DOHH2 (cell line): ENCODE measurements at regions not wholly inside any gene's neighbourhood (a gene's known extent, or its start where the extent isn't known, plus 50 kb on each side); places are given as distances from the start of the nearest gene placed in this dataset.

ENCODE experiments used
- H3F3A ChIP-seq: fragments of 200-600 bp; sonication (generic), shearing (Covaris generic); 2 replicates; pipeline ENCODE4 v1.6.0; 2016; ENCODE audit warnings: antibody characterized with exemption, mild to moderate bottlenecking; ENCODE audit not compliant: control insufficient read depth, insufficient read depth
- H3K27ac ChIP-seq: fragments of 200-600 bp; sonication (generic); 2 replicates; pipeline ENCODE4 v1.5.1; 2014; ENCODE audit warnings: low read depth, mild to moderate bottlenecking, low read length, moderate library complexity
- H3K27me3 ChIP-seq: fragments of 200-600 bp; sonication (generic); 2 replicates; pipeline ENCODE4 v1.6.1; 2014; ENCODE audit warnings: mild to moderate bottlenecking, low read length, mixed read lengths; ENCODE audit not compliant: control insufficient read depth
- H3K36me3 ChIP-seq: fragments of 200-600 bp; sonication (generic); 2 replicates; pipeline ENCODE4 v1.6.1; 2014; ENCODE audit warnings: mild to moderate bottlenecking, low read length, moderate library complexity, mixed read lengths; ENCODE audit not compliant: control insufficient read depth
- H3K4me1 ChIP-seq: fragments of 200-600 bp; sonication (generic); 2 replicates; pipeline ENCODE4 v1.6.1; 2014; ENCODE audit warnings: mild to moderate bottlenecking, low read length, mixed read lengths; ENCODE audit not compliant: control insufficient read depth
- H3K4me2 ChIP-seq: fragments of 200-600 bp; sonication (generic); 2 replicates; pipeline ENCODE4 v1.6.0; 2014; ENCODE audit warnings: mild to moderate bottlenecking, low read length, moderate library complexity
- H3K4me3 ChIP-seq: fragments of 200-600 bp; sonication (generic); 2 replicates; pipeline ENCODE4 v1.5.1; 2014; ENCODE audit warnings: mild to moderate bottlenecking, low read length, mixed read lengths
- H3K79me2 ChIP-seq: fragments of 200-600 bp; sonication (generic); 2 replicates; pipeline ENCODE4 v1.6.1; 2014; ENCODE audit warnings: mild to moderate bottlenecking, low read length, mixed read lengths; ENCODE audit not compliant: control insufficient read depth
- H3K9me2 ChIP-seq: fragments of 200-600 bp; sonication (generic); replicated peaks from 2 replicates; pipeline ENCODE4 v1.6.1; 2014; ENCODE audit warnings: mild to moderate bottlenecking, low read length, mixed read lengths; ENCODE audit not compliant: control insufficient read depth
- H3K9me3 ChIP-seq: fragments of 200-600 bp; sonication (generic); 2 replicates; pipeline ENCODE4 v1.6.1; 2014; ENCODE audit warnings: antibody characterized with exemption, low read length, mixed read lengths; ENCODE audit not compliant: control insufficient read depth, insufficient read depth
- H4K20me1 ChIP-seq: fragments of 200-600 bp; sonication (generic); 2 replicates; pipeline ENCODE4 v1.6.0; 2014; ENCODE audit warnings: low read depth, mild to moderate bottlenecking, antibody characterized with exemption, low read length, moderate library complexity; ENCODE audit not compliant: control insufficient read depth, insufficient read depth
- CTCF ChIP-seq: fragments of 200-600 bp; sonication (generic); IDR thresholded peaks from one replicate; pipeline ENCODE4 v1.5.1; 2014; ENCODE audit warnings: antibody characterized with exemption, mild to moderate bottlenecking, low read depth, low read length; ENCODE audit not compliant: poor library complexity, severe bottlenecking
- EZH2phosphoT487 ChIP-seq: fragments of 200-600 bp; sonication (generic); IDR thresholded peaks from 2 replicates; pipeline ENCODE4 v1.6.1; 2017; ENCODE audit warnings: borderline replicate concordance, mild to moderate bottlenecking, antibody characterized with exemption, low read length, moderate library complexity, mixed read lengths

DNA sequence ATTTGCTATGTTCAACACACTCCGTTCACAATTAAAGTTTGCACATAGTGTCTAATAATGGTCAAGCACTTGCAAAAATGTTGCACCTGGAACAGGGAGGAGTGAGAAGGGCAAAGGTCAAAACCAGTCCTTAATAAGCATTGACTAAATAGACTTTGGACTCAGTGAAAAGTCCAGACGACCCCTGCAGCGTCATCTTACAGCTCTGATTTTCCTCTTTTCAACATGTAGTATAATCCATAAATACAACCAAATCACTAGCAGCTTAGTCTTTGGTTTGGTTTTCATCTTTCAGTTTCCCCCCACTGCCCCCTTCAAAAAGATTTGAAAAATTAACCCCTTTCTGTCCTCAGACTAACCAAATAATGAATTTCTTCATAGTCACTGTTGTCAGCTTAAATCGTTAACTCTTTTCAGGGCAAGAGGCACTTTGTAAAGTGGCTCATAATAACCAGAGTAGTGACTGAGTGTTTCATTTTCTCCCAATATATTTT is 290.3 kb downstream of the PTPRC start:
- H3K36me3 ChIP-seq, result peaks cover 81% of the 10 kb centered on the region
- H3K27ac ChIP-seq, result peak overlapping the region; percentile 65
- peak overlapping the region; percentile 81 for H3K4me3 ChIP-seq
- TF ChIP-seq EZH2phosphoT487 (no peak), CTCF (no peak)
- H3F3A ChIP-seq, result 0 out of 2 replicates have a peak, but pooled peaks cover 6% of the 10 kb centered on the region
- H3K27me3 ChIP-seq, result no peaks in the 10 kb centered on the region
- no peaks in the 10 kb centered on the region for H3K9me3 ChIP-seq
- H4K20me1 ChIP-seq, result peaks cover 9% of the 10 kb centered on the region; the same call in 1 of the 2 replicates
- peaks cover 100% of the 10 kb centered on the region for H3K79me2 ChIP-seq
- no peaks in the 10 kb centered on the region for H3K9me2 ChIP-seq
- H3K4me2 ChIP-seq, result peak overlapping the region; percentile 74
- peaks cover 66% of the 10 kb centered on the region for H3K4me1 ChIP-seq

DNA sequence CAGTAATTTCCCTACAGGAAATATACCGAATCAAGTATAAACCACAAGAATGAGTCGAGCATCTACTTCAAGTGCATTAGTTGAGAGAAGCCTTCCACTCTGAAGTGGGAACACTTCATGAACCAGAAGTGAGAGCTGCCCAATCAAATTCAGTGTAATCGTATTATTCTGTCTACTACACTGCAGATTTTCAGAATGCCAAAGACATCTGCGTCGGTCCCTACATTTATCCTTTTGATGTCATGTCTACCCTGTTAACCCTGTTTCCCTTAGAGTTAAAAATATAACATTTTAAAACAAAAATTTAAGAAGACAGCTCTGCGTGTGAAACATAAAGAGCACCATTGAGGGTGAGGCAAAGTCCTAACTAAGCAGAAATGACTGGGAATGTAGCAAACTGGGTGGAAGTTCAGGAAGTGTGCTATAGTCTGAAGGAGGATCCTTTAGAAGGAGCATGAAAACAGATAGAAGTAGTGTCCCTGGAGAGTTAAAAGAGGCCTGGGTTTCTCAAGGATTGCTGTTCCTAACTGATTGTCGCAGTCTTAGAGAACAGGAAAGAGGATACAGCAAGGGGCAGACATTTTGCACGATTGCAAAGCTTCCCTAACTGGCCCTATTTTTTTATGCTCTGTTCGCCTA is 291.2 kb downstream of the PTPRC start:
- peaks cover 100% of the 10 kb centered on the region for H3K79me2 ChIP-seq

GRCh38 chr1:198932351-198932991 is 293.6 kb downstream of the PTPRC start:
- peak overlapping the region; percentile 93 for H3K27ac ChIP-seq
- peaks cover 35% of the 10 kb centered on the region for H3F3A ChIP-seq
- peak overlapping the region; percentile 74 for H3K4me2 ChIP-seq
- 0 out of 2 replicates have a peak, but pooled peaks cover 4% of the 10 kb centered on the region for H4K20me1 ChIP-seq
- peaks cover 40% of the 10 kb centered on the region for H3K4me1 ChIP-seq
- peak overlapping the region; percentile 81 for H3K4me3 ChIP-seq
- no peaks in the 10 kb centered on the region for H3K27me3 ChIP-seq
- peaks cover 80% of the 10 kb centered on the region for H3K36me3 ChIP-seq
- no peaks in the 10 kb centered on the region for H3K9me3 ChIP-seq
- H3K79me2 ChIP-seq, result peaks cover 100% of the 10 kb centered on the region
- TF ChIP-seq EZH2phosphoT487, result no peak
- no peak for TF ChIP-seq CTCF
- no peaks in the 10 kb centered on the region for H3K9me2 ChIP-seq

More for the DNA sequence above, 291.2 kb downstream of the PTPRC start:
- Histone ChIP-seq H3K27ac (peak overlapping the region; percentile 65), H3K27me3 (no peaks in the 10 kb centered on the region), H3F3A (peaks cover 14% of the 10 kb centered on the region), H4K20me1 (peaks cover 9% of the 10 kb centered on the region; the same call in 1 of the 2 replicates), H3K4me1 (peaks cover 59% of the 10 kb centered on the region), H3K9me2 (no peaks in the 10 kb centered on the region), H3K36me3 (peaks cover 82% of the 10 kb centered on the region), H3K4me3 (peak overlapping the region; percentile 81), H3K4me2 (peak overlapping the region; percentile 74), H3K9me3 (no peaks in the 10 kb centered on the region)
- TF ChIP-seq EZH2phosphoT487, result no peak
